H9 (cell line): ENCODE measurements at regions not wholly inside any gene's neighbourhood (a gene's known extent, or its start where the extent isn't known, plus 50 kb on each side); places are given as distances from the start of the nearest gene placed in this dataset.

Experiments used
- DNase-seq: peaks from one replicate; pipeline ENCODE4 v3.0.0-alpha.2; 2017
- H2AFZ ChIP-seq: one replicate; pipeline ENCODE4 v1.6.1; 2013; ENCODE audit warnings: mild to moderate bottlenecking, low read length, control low read depth, moderate library complexity
- H2AK5ac ChIP-seq: 2 replicates; pipeline ENCODE4 v1.6.1; 2013; ENCODE audit warnings: low read length, control low read depth, mixed read lengths; ENCODE audit not compliant: insufficient read length
- H2BK120ac ChIP-seq: one replicate; pipeline ENCODE4 v1.6.1; 2013; ENCODE audit warnings: low read depth, mild to moderate bottlenecking, low read length, control low read depth, inconsistent platforms; ENCODE audit not compliant: poor library complexity, severe bottlenecking
- H2BK12ac ChIP-seq: 2 replicates; pipeline ENCODE4 v1.6.1; 2013; ENCODE audit warnings: low read length, control low read depth, mixed read lengths, low read depth; ENCODE audit not compliant: insufficient read length
- H2BK15ac ChIP-seq: 2 replicates; pipeline ENCODE4 v1.6.1; 2013; ENCODE audit warnings: low read depth, low read length, control low read depth
- H2BK20ac ChIP-seq: one replicate; pipeline ENCODE4 v1.6.1; 2013; ENCODE audit warnings: low read depth, mild to moderate bottlenecking, low read length, control low read depth, inconsistent platforms; ENCODE audit not compliant: poor library complexity, severe bottlenecking
- H2BK5ac ChIP-seq: 2 replicates; pipeline ENCODE4 v1.6.1; 2013; ENCODE audit warnings: low read length, control low read depth, mixed read lengths; ENCODE audit not compliant: insufficient read length
- H3K14ac ChIP-seq: 2 replicates; pipeline ENCODE4 v1.6.1; 2013; ENCODE audit warnings: low read length, control low read depth; ENCODE audit not compliant: insufficient read depth
- H3K18ac ChIP-seq: 2 replicates; pipeline ENCODE4 v1.6.1; 2013; ENCODE audit warnings: low read depth, mild to moderate bottlenecking, mixed read lengths, low read length, control low read depth; ENCODE audit not compliant: insufficient read length
- H3K23ac ChIP-seq: 2 replicates; pipeline ENCODE4 v1.6.1; 2013; ENCODE audit warnings: low read length, control low read depth, mixed read lengths, low read depth; ENCODE audit not compliant: insufficient read length
- H3K23me2 ChIP-seq: 2 replicates; pipeline ENCODE4 v1.6.1; 2013; ENCODE audit warnings: low read depth, mild to moderate bottlenecking, mixed read lengths, low read length, control low read depth; ENCODE audit not compliant: insufficient read length, poor library complexity, severe bottlenecking
- H3K27ac ChIP-seq: 2 replicates; pipeline ENCODE4 v1.5.1; 2013; ENCODE audit warnings: low read length, control low read depth, mixed read lengths, low read depth; ENCODE audit not compliant: insufficient read length
- H3K27me3 ChIP-seq: 2 replicates; pipeline ENCODE4 v1.6.1; 2013; ENCODE audit warnings: low read length, control low read depth, inconsistent platforms; ENCODE audit not compliant: insufficient read depth
- H3K4ac ChIP-seq: 2 replicates; pipeline ENCODE4 v1.6.1; 2013; ENCODE audit warnings: low read depth, mild to moderate bottlenecking, control low read depth, inconsistent platforms, low read length, moderate library complexity
- H3K4me1 ChIP-seq: 2 replicates; pipeline ENCODE4 v1.6.1; 2013; ENCODE audit warnings: low read length, control low read depth, inconsistent platforms; ENCODE audit not compliant: insufficient read depth
- H3K4me2 ChIP-seq: 2 replicates; pipeline ENCODE4 v1.6.1; 2013; ENCODE audit warnings: low read length, control low read depth, mixed read lengths; ENCODE audit not compliant: insufficient read length, insufficient read depth
- H3K56ac ChIP-seq: 2 replicates; pipeline ENCODE4 v1.6.1; 2013; ENCODE audit warnings: low read depth, mild to moderate bottlenecking, mixed read lengths, low read length, control low read depth; ENCODE audit not compliant: insufficient read length
- H3K79me1 ChIP-seq: 2 replicates; pipeline ENCODE4 v1.6.1; 2013; ENCODE audit warnings: low read depth, mild to moderate bottlenecking, moderate library complexity, low read length, control low read depth, inconsistent platforms; ENCODE audit not compliant: insufficient read depth, poor library complexity, severe bottlenecking
- H3K79me2 ChIP-seq: 2 replicates; pipeline ENCODE4 v1.6.1; 2013; ENCODE audit warnings: low read length, control low read depth, inconsistent platforms; ENCODE audit not compliant: insufficient read depth
- H3K9ac ChIP-seq: 2 replicates; pipeline ENCODE4 v1.6.1; 2013; ENCODE audit warnings: low read length, control low read depth, mixed read lengths; ENCODE audit not compliant: insufficient read length; ENCODE audit errors: extremely low read depth
- H3K9me3 ChIP-seq: one replicate; pipeline ENCODE4 v1.6.1; 2013; ENCODE audit warnings: low read depth, low read length, inconsistent platforms; ENCODE audit not compliant: control insufficient read depth
- H3T11ph ChIP-seq: one replicate; pipeline ENCODE4 v1.6.1; 2013; ENCODE audit warnings: mild to moderate bottlenecking, low read length, control low read depth, inconsistent platforms
- H4K20me1 ChIP-seq: one replicate; pipeline ENCODE4 v1.6.1; 2013; ENCODE audit not compliant: control insufficient read depth, insufficient read length, insufficient read depth
- H4K5ac ChIP-seq: 2 replicates; pipeline ENCODE4 v1.6.1; 2013; ENCODE audit warnings: low read depth, mild to moderate bottlenecking, mixed read lengths, low read length, control low read depth; ENCODE audit not compliant: insufficient read length
- H4K8ac ChIP-seq: replicated peaks from 2 replicates; pipeline ENCODE4 v1.6.1; 2013; ENCODE audit warnings: low read length, control low read depth, mixed read lengths, low read depth; ENCODE audit not compliant: insufficient read length
- H4K91ac ChIP-seq: 2 replicates; pipeline ENCODE4 v1.6.1; 2013; ENCODE audit warnings: low read depth, mild to moderate bottlenecking, moderate library complexity, mixed read lengths, low read length, control low read depth; ENCODE audit not compliant: insufficient read length
- H3K27ac Mint-ChIP-seq, 3 experiments: 2 replicates in 2 of 3; 3 replicates in 1 of 3; pipeline ENCODE4 v1.8.0; 2020 to 2021; ENCODE audit warnings: mixed read lengths in 3 of 3, mild to moderate bottlenecking in 1 of 3, moderate library complexity in 1 of 3
- H3K27me3 Mint-ChIP-seq: 2 replicates; pipeline ENCODE4 v1.8.0; 2021; ENCODE audit warnings: low read depth, mild to moderate bottlenecking, moderate library complexity, mixed read lengths
- H3K36me3 Mint-ChIP-seq, 3 experiments: 2 replicates in 2 of 3; 3 replicates in 1 of 3; pipeline ENCODE4 v1.8.0; 2020 to 2021; ENCODE audit warnings: low read depth in 3 of 3, mixed read lengths in 3 of 3; ENCODE audit not compliant: insufficient read depth in 1 of 3
- H3K4me1 Mint-ChIP-seq, 2 experiments: 2 replicates each; pipeline ENCODE4 v1.8.0; 2020; ENCODE audit warnings: mixed read lengths in 2 of 2
- H3K4me3 Mint-ChIP-seq, 2 experiments: 2 replicates in 1 of 2; 3 replicates in 1 of 2; pipeline ENCODE4 v1.8.0; 2020 to 2021; ENCODE audit warnings: mild to moderate bottlenecking in 2 of 2, mixed read lengths in 2 of 2, moderate library complexity in 1 of 2
- H3K9me3 Mint-ChIP-seq, 2 experiments: 2 replicates in 1 of 2; 3 replicates in 1 of 2; pipeline ENCODE4 v1.8.0; 2020; ENCODE audit warnings: mild to moderate bottlenecking in 2 of 2, mixed read lengths in 2 of 2, moderate library complexity in 1 of 2
- CTCF ChIP-seq: fragments of 200-600 bp; sonication (generic); conservative IDR thresholded peaks from 3 replicates; pipeline ENCODE4 v1.8.0; 2021; ENCODE audit warnings: antibody characterized with exemption, mild to moderate bottlenecking
- WGBS: extraction: QIAGEN DNeasy Blood & Tissue Kit; methylation state at CpG from one replicate; pipeline ENCODE4 v1.1.7; 2013; ENCODE audit warnings: missing lambda C conversion rate, low lambda C conversion rate, mixed read lengths; ENCODE audit not compliant: insufficient read length; ENCODE audit errors: extremely low coverage; 5-methylcytosine and 5-hydroxymethylcytosine counted together

GRCh38 chr9:90127923-90128322, 514.7 kb downstream of the DIRAS2 start:
- no peak for TF ChIP-seq CTCF
- Histone ChIP-seq H3K79me1 (no peaks in the 10 kb centered on the region), H3K9me3 (no peaks in the 10 kb centered on the region), H3T11ph (no peak overlapping the region), H4K8ac (no peak overlapping the region), H2AFZ (no peak overlapping the region), H3K18ac (no peak overlapping the region), H2BK12ac (no peak overlapping the region), H3K23ac (no peak overlapping the region), H3K14ac (no peak overlapping the region), H3K4me2 (no peak overlapping the region), H4K20me1 (no peaks in the 10 kb centered on the region), H3K27me3 (no peaks in the 10 kb centered on the region), H4K91ac (no peak overlapping the region), H3K4ac (no peak overlapping the region), H2BK5ac (no peak overlapping the region), H3K56ac (no peak overlapping the region), H2AK5ac (no peak overlapping the region), H3K79me2 (no peaks in the 10 kb centered on the region), H4K5ac (no peak overlapping the region), H3K23me2 (no peaks in the 10 kb centered on the region), H3K4me1 (no peaks in the 10 kb centered on the region), H3K27ac (no peak overlapping the region), H2BK120ac (no peak overlapping the region), H3K9ac (no peak overlapping the region), H2BK20ac (no peak overlapping the region), H2BK15ac (no peak overlapping the region)
- peaks cover 0 to 6% of the 10 kb centered on the region in 2 experiments; a peak in 2 of 4 replicates for H3K4me1 Mint-ChIP-seq
- peaks cover 8% of the 10 kb centered on the region for H3K27me3 Mint-ChIP-seq
- WGBS: no CpG with 5 or more reads among the region's 5 CpGs
- peaks cover 12 to 13% of the 10 kb centered on the region in 2 experiments; a peak in 4 of 5 replicates for H3K9me3 Mint-ChIP-seq
- H3K36me3 Mint-ChIP-seq: peaks cover 3 to 13% (median 3%) of the 10 kb centered on the region in 3 experiments; a peak in 6 of 7 replicates
- DNase-seq: no peak
- H3K4me3 Mint-ChIP-seq: no peak overlapping the region
- H3K27ac Mint-ChIP-seq: no peak overlapping the region
